H1 (cell line): ENCODE measurements at regions not wholly inside any gene's neighbourhood (a gene's known extent, or its start where the extent isn't known, plus 50 kb on each side); places are given as distances from the start of the nearest gene placed in this dataset.

Experiments used
- CTCF ChIA-PET: fragments of 300-600 bp; sonication (Branson Sonifier 250); formaldehyde crosslinking; loops from one replicate; lab custom pipeline; 2021; ENCODE audit not compliant: partially characterized antibody; lab: Charles Lee
- POLR2A ChIA-PET: fragments of 300-600 bp; sonication (Branson Sonifier 250); formaldehyde crosslinking; loops from one replicate; lab custom pipeline; 2021; ENCODE audit warnings: inconsistent platforms; ENCODE audit not compliant: partially characterized antibody; lab: Charles Lee
- DNase-seq, 2 experiments: peaks; one replicate each; pipeline versions ENCODE4 v3.0.0 to v3.0.0-alpha.2; 2010 to 2022; ENCODE audit warnings: low spot score in 2 of 2, low read depth in 1 of 2, mixed read lengths in 1 of 2
- FAIRE-seq: peaks from 2 replicates; lab custom pipeline; 2011; peaks lifted over from hg19 to GRCh38; lab: Jason Lieb, UNC
- H2AFZ ChIP-seq: 2 replicates; pipeline ENCODE4 v1.8.1; 2012; ENCODE audit warnings: low read length, inconsistent platforms
- H2AK5ac ChIP-seq: 2 replicates; pipeline ENCODE4 v1.6.1; 2013; ENCODE audit warnings: low read depth, low read length
- H2BK120ac ChIP-seq: replicated peaks from 2 replicates; pipeline ENCODE3; 2013; ENCODE audit warnings: low read depth, low read length, inconsistent platforms
- H2BK12ac ChIP-seq: 2 replicates; pipeline ENCODE4 v1.6.1; 2013; ENCODE audit warnings: low read depth, low read length
- H2BK15ac ChIP-seq: 2 replicates; pipeline ENCODE4 v1.6.1; 2013; ENCODE audit warnings: low read length
- H2BK20ac ChIP-seq: 2 replicates; pipeline ENCODE4 v1.6.1; 2013; ENCODE audit warnings: low read length
- H2BK5ac ChIP-seq: 2 replicates; pipeline ENCODE4 v1.6.1; 2013; ENCODE audit warnings: low read depth, low read length
- H3K14ac ChIP-seq: 2 replicates; pipeline ENCODE4 v1.6.1; 2013; ENCODE audit warnings: inconsistent platforms; ENCODE audit not compliant: insufficient read length
- H3K18ac ChIP-seq: 2 replicates; pipeline ENCODE4 v1.6.1; 2013; ENCODE audit warnings: low read length; ENCODE audit errors: extremely low read depth
- H3K23ac ChIP-seq: 2 replicates; pipeline ENCODE4 v1.6.1; 2013; ENCODE audit warnings: inconsistent platforms; ENCODE audit not compliant: insufficient read length
- H3K23me2 ChIP-seq: 2 replicates; pipeline ENCODE4 v1.6.1; 2013; ENCODE audit warnings: low read depth, low read length
- H3K27ac ChIP-seq: 2 replicates; pipeline ENCODE4 v1.6.1; 2011; ENCODE audit warnings: low read depth, low read length, inconsistent platforms
- H3K27me3 ChIP-seq, 4 experiments: replicated peaks in 1 of 4; 1 replicate in 1 of 4; 2 replicates in 3 of 4; pipeline versions ENCODE4 v1.6.1 to v1.8.1; 2011 to 2013; ENCODE audit warnings: low read length in 3 of 4, mild to moderate bottlenecking in 3 of 4, inconsistent platforms in 2 of 4, mixed read lengths in 2 of 4, moderate library complexity in 1 of 4; ENCODE audit not compliant: control insufficient read depth in 3 of 4, insufficient read depth in 3 of 4; ENCODE audit errors: extremely low read depth in 1 of 4
- H3K36me3 ChIP-seq, 4 experiments: 2 replicates each; pipeline versions ENCODE4 v1.6.1 to v1.8.1; 2011 to 2013; ENCODE audit warnings: mild to moderate bottlenecking in 4 of 4, low read length in 3 of 4, moderate library complexity in 2 of 4, control low read depth in 1 of 4, inconsistent platforms in 1 of 4; ENCODE audit not compliant: insufficient read depth in 4 of 4, control insufficient read depth in 2 of 4
- H3K4ac ChIP-seq: replicated peaks from 2 replicates; pipeline ENCODE3; 2013; ENCODE audit warnings: low read length, low read depth, mixed read lengths, inconsistent platforms; ENCODE audit not compliant: insufficient read length
- H3K4me1 ChIP-seq, 4 experiments: replicated peaks in 1 of 4; 1 replicate in 1 of 4; 2 replicates in 3 of 4; pipeline versions ENCODE4 v1.6.1 to v1.8.1; 2011 to 2013; ENCODE audit warnings: low read length in 3 of 4, inconsistent platforms in 2 of 4, mixed read lengths in 1 of 4; ENCODE audit not compliant: insufficient read depth in 4 of 4, control insufficient read depth in 3 of 4
- H3K4me2 ChIP-seq, 2 experiments: 2 replicates each; pipeline versions ENCODE4 v1.6.1 to v1.8.1; 2011 to 2013; ENCODE audit warnings: low read depth in 2 of 2, low read length in 2 of 2, control low read depth in 1 of 2, inconsistent platforms in 1 of 2, mild to moderate bottlenecking in 1 of 2; ENCODE audit not compliant: insufficient read depth in 1 of 2
- H3K4me3 ChIP-seq, 4 experiments: fragments of 200-600, 300-600 bp in 1 of 4; sonication (generic), shearing (Covaris generic), sonication (Bioruptor Twin) in 1 of 4; 2 replicates each; pipeline versions ENCODE4 v1.5.1 to v1.8.1; 2011 to 2016; ENCODE audit warnings: low read length in 4 of 4, low read depth in 3 of 4, control low read depth in 2 of 4, inconsistent platforms in 2 of 4, mild to moderate bottlenecking in 2 of 4, mixed read lengths in 1 of 4, moderate library complexity in 1 of 4; ENCODE audit not compliant: insufficient read depth in 2 of 4; ENCODE audit errors: extremely low read depth in 1 of 4
- H3K56ac ChIP-seq: replicated peaks from 2 replicates; pipeline ENCODE3; 2013; ENCODE audit warnings: low read depth, mild to moderate bottlenecking, mixed read lengths, low read length, inconsistent platforms; ENCODE audit not compliant: insufficient read length
- H3K79me1 ChIP-seq: 2 replicates; pipeline ENCODE4 v1.6.1; 2013; ENCODE audit warnings: low read depth, low read length, control low read depth
- H3K79me2 ChIP-seq, 2 experiments: 2 replicates each; pipeline versions ENCODE4 v1.6.1 to v1.8.1; 2012 to 2013; ENCODE audit warnings: low read length in 2 of 2, mild to moderate bottlenecking in 2 of 2, inconsistent platforms in 1 of 2; ENCODE audit not compliant: insufficient read depth in 2 of 2, control insufficient read depth in 1 of 2
- H3K9ac ChIP-seq, 4 experiments: replicated peaks in 1 of 4; 1 replicate in 1 of 4; 2 replicates in 3 of 4; pipeline versions ENCODE4 v1.6.1 to v1.8.1; 2011 to 2013; ENCODE audit warnings: low read depth in 3 of 4, low read length in 3 of 4, control low read depth in 2 of 4, mild to moderate bottlenecking in 2 of 4, moderate library complexity in 2 of 4, inconsistent platforms in 1 of 4; ENCODE audit errors: extremely low read depth in 1 of 4
- H3K9me3 ChIP-seq, 2 experiments: 2 replicates each; pipeline versions ENCODE4 v1.6.1 to v1.8.1; 2012 to 2013; ENCODE audit warnings: mild to moderate bottlenecking in 2 of 2, moderate library complexity in 2 of 2, control low read depth in 1 of 2, inconsistent platforms in 1 of 2, low read depth in 1 of 2, low read length in 1 of 2, mixed read lengths in 1 of 2; ENCODE audit not compliant: insufficient read depth in 2 of 2
- H4K20me1 ChIP-seq, 2 experiments: replicated peaks in 1 of 2; 2 replicates each; pipeline versions ENCODE3 to v1.8.1; 2011 to 2013; ENCODE audit warnings: inconsistent platforms in 2 of 2, low read length in 2 of 2, mild to moderate bottlenecking in 1 of 2; ENCODE audit not compliant: insufficient read depth in 2 of 2, control insufficient read depth in 1 of 2
- H4K5ac ChIP-seq: 2 replicates; pipeline ENCODE4 v1.6.1; 2013; ENCODE audit warnings: low read length, low read depth, mixed read lengths, inconsistent platforms; ENCODE audit not compliant: insufficient read length
- H4K8ac ChIP-seq: 2 replicates; pipeline ENCODE4 v1.8.0; 2013; ENCODE audit warnings: mild to moderate bottlenecking, moderate library complexity, low read length, inconsistent platforms; ENCODE audit not compliant: insufficient read depth; ENCODE audit errors: extremely low read depth
- H4K91ac ChIP-seq: replicated peaks from 2 replicates; pipeline ENCODE3; 2013; ENCODE audit warnings: low read length, mixed read lengths, inconsistent platforms; ENCODE audit not compliant: insufficient read length
- CBX5 ChIP-seq: fragments of 300-800, 300-1000 bp; sonication (generic); IDR thresholded peaks from 2 replicates; pipeline ENCODE4 v1.7.1; 2016; ENCODE audit warnings: antibody characterized with exemption, low read length, low read depth
- WGBS, 2 experiments: shearing (Covaris generic) in 1 of 2; methylation state at CpG; one replicate each; pipeline versions ENCODE4 v1.1.6 to v1.1.7; 2013 to 2015; ENCODE audit warnings: low lambda C conversion rate in 2 of 2, mixed read lengths in 2 of 2, inconsistent platforms in 1 of 2, low coverage in 1 of 2, missing lambda C conversion rate in 1 of 2; ENCODE audit not compliant: insufficient replicate concordance in 2 of 2, insufficient coverage in 1 of 2, insufficient read length in 1 of 2; ENCODE audit errors: extremely low coverage in 1 of 2, missing lambda C conversion rate in 1 of 2; 5-methylcytosine and 5-hydroxymethylcytosine counted together

DNA sequence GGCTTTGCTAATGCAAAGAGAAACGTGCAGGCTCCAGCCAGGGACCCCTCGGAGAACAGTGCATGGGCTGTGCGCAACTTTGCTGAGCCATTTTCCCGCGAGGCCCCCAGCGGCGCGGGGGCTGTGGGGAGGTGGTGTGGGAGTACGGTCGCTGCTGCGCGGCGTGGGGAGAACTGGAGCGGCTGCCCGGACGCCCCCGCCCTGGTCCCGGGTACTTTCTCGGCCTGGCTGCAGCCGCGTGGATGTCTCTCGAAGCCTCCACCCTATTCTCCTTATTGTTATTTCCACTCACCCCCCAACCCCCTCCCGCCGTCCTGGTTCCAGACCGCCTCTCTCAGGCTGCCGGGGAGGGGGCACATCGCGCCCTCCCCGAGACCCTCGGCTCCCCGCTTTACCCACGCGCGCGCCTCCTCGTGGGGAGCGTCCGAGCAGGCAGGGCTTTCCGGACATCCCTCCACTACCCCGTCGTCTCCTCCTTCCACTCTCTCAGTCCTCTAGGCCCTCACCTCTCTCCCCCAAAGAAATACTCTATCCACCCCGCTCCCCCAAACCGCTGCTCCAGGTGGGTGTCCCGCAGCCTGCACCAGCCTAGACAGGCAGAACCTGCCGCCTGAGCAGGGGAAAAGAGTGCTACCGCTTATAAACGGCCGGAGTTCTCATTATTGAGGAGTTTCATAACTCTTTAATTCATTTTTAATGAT, 68.6 kb upstream of the TBCA start:
- Histone ChIP-seq H3K27ac (no peak overlapping the region), H3K23me2 (no peaks in the 10 kb centered on the region), H3K4me3 (peak overlapping the region; percentile 16 to 58 (median 31); a peak in 6 of 8 replicates), H3K9me3 (no peaks in the 10 kb centered on the region), H3K9ac (no peak overlapping the region), H3K56ac (no peak overlapping the region), H4K8ac (no peak overlapping the region), H4K5ac (no peak overlapping the region), H2AK5ac (no peak overlapping the region), H3K4me2 (peak overlapping the region; percentile 72 to 73), H4K20me1 (peaks cover 20 to 27% of the 10 kb centered on the region in 2 experiments), H2BK12ac (no peak overlapping the region), H3K79me1 (no peaks in the 10 kb centered on the region), H3K36me3 (no peaks in the 10 kb centered on the region), H3K27me3 (peaks cover 65 to 94% (median 87%) of the 10 kb centered on the region in 4 experiments), H3K4ac (no peak overlapping the region), H2BK120ac (no peak overlapping the region), H3K14ac (no peak overlapping the region), H3K23ac (no peak overlapping the region), H2BK20ac (no peak overlapping the region), H3K18ac (no peak overlapping the region), H3K4me1 (peaks cover 12 to 28% (median 15%) of the 10 kb centered on the region in 4 experiments), H2AFZ (no peak overlapping the region), H3K79me2 (no peaks in the 10 kb centered on the region), H4K91ac (no peak overlapping the region), H2BK15ac (no peak overlapping the region), H2BK5ac (no peak overlapping the region)
- CTCF ChIA-PET: interaction anchor here (0.6 to 0.7 kb wide), 2 partner anchors 197 to 1114 kb away, joined by 3 read pairs; no protein-coding TSS in a partner anchor
- FAIRE-seq: no peak
- WGBS, 2 experiments: 5% methylated on average over 44 of the region's 48 CpGs; no CpG with 5 or more reads in 1 of the 2 experiments
- POLR2A ChIA-PET: interaction anchor here (0.8 kb wide), 1 partner anchor 97 kb away, joined by 3 read pairs; no protein-coding TSS in a partner anchor
- DNase-seq: no peak
- TF ChIP-seq CBX5: no peak
